Muscle layer of colon (tissue), 2 donors: ENCODE measurements at regions not wholly inside any gene's neighbourhood (a gene's known extent, or its start where the extent isn't known, plus 50 kb on each side); places are given as distances from the start of the nearest gene placed in this dataset.
"Not testable (repeated sequence)": the region's sequence is repeated elsewhere in the genome, so short reads cannot be mapped to it uniquely, and the experiment has no call there.

ENCODE experiments used
- H3K27ac ChIP-seq: one replicate; pipeline ENCODE4 v1.7.0; 2013; ENCODE audit warnings: low read depth, mild to moderate bottlenecking, low read length, moderate library complexity
- H3K27me3 ChIP-seq, 2 donors: one replicate each; pipeline ENCODE4 v1.7.0; 2013; ENCODE audit warnings: low read length in 2 of 2, mild to moderate bottlenecking in 2 of 2; ENCODE audit not compliant: insufficient read depth in 2 of 2, control insufficient read depth in 1 of 2
- H3K36me3 ChIP-seq: one replicate; pipeline ENCODE4 v1.7.0; 2013; ENCODE audit warnings: mild to moderate bottlenecking, low read length; ENCODE audit not compliant: insufficient read depth
- H3K4me1 ChIP-seq: one replicate; pipeline ENCODE4 v1.7.0; 2013; ENCODE audit warnings: mild to moderate bottlenecking, low read length; ENCODE audit not compliant: insufficient read depth
- H3K4me3 ChIP-seq, 2 donors: one replicate each; pipeline ENCODE4 v1.7.0; 2013; ENCODE audit warnings: low read length in 2 of 2, low read depth in 1 of 2, mild to moderate bottlenecking in 1 of 2, moderate library complexity in 1 of 2
- H3K9ac ChIP-seq: one replicate; pipeline ENCODE4 v1.7.0; 2013; ENCODE audit warnings: low read length
- H3K9me3 ChIP-seq: one replicate; pipeline ENCODE4 v1.7.0; 2013; ENCODE audit warnings: mild to moderate bottlenecking, low read length
- donor health status: abdominal sarcoma.
- donor health status: Adenocarcinoma of cecum.

DNA sequence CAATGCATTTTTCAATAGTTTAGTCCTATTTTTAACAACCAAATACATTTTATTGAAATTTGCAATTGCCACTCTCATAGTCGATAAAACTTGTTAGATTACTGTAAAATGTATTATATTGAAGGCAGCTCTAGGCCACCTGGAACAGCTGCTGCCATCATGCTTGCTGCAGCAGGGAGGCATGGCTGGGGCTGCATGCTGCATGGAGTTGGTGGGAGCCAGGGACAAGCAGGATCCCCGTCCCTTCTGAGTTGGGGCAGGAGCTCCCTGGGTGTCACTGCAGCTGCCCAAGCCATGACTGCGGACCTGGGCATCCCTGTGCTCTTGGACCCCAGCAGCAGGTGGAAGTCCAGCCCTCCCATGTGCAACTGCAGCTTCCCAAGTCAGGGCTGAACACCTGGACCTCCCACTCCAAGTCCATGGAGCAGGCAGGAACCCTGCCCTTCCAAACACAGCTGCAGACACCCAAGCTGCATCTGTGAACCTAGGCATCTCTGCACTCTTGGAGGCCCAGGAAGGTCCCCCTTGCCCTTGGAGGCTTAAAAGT is 742.0 kb downstream of the ZBBX start:
- no peaks in the 10 kb centered on the region for H3K9me3 ChIP-seq
- H3K4me3 ChIP-seq, result no peak overlapping the region
- no peak overlapping the region for H3K9ac ChIP-seq
- H3K4me1 ChIP-seq, result no peaks in the 10 kb centered on the region
- no peak overlapping the region for H3K27ac ChIP-seq
- H3K27me3 ChIP-seq, result no peaks in the 10 kb centered on the region
- no peaks in the 10 kb centered on the region for H3K36me3 ChIP-seq

DNA sequence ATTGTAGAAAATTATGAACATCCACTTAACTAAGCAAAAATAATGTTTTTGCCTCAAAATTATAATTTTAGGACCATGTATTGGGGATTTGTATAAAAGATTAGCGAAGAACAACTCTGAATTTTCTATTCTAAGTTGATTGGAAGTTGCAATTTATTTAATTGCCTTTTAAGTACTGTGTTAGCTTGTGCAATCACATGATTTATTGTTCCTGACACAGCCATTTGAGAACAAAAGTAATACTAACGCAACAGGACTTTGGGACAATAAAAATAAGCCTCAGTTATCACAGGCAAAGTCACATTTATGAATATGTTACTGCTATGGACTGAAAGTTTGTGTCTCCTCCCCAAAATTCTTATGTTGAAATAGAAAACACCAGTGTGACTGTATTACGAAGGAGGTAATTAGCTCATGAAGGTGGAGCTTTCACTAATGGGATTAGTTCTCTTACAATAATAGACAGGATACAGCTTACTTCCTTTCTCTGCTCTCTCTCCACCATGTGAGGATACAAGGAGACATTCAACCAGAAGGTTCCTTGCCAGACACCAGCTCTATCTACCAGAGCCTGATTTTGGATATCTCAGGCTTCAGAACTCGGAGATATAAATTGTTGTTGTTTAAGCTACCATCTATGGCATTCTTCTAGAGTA is 745.9 kb downstream of the ZBBX start:
- Histone ChIP-seq H3K36me3 (no peaks in the 10 kb centered on the region), H3K9ac (no peak overlapping the region), H3K9me3 (no peaks in the 10 kb centered on the region), H3K4me3 (no peak overlapping the region), H3K4me1 (no peaks in the 10 kb centered on the region), H3K27me3 (no peaks in the 10 kb centered on the region), H3K27ac (no peak overlapping the region)

DNA sequence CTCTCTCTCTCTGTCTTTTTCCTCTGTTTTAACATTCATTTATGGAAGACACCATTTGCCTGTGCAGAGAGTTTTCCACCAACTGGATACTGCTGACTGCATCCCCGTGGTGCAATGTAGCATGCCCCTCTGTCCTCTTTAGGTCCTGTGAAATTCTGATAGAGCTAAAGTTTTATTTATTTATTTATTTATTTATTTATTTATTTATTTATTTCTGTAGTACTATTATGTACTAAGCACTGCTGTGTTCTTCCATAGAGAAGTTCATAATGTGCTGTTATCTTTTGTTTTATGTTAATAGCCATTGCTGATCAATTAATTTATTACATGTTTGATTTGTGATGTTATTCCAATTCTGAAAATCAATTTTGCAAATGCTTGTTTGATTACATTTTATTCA is 749.9 kb downstream of the ZBBX start:
- Histone ChIP-seq H3K27ac (no peak overlapping the region), H3K36me3 (no peaks in the 10 kb centered on the region), H3K9ac (no peak overlapping the region), H3K9me3 (no peaks in the 10 kb centered on the region), H3K4me1 (no peaks in the 10 kb centered on the region), H3K27me3 (no peaks in the 10 kb centered on the region), H3K4me3 (no peak overlapping the region)

DNA sequence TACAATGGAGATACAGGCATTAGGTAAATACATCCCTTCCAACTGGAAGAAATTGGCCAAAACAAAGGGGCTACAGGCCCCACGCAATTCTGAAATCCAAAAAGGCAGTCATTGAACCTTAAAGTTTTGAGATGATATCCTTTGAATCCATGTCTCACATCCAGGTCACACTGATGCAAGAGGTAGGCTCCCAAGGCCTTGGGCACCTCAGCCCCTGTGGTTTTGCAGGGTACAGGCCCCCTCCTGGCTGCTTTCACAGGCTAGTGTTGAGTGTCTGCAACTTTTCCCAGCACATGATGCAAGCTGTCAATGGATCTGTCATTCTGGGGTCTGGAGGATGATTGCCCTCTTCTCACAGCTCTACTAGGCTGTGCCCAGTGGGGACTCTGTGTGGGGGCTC is 766.7 kb downstream of the ZBBX start:
- Histone ChIP-seq H3K9ac (no peak overlapping the region), H3K9me3 (no peaks in the 10 kb centered on the region), H3K4me1 (no peaks in the 10 kb centered on the region), H3K27me3 (no peaks in the 10 kb centered on the region), H3K27ac (no peak overlapping the region), H3K36me3 (no peaks in the 10 kb centered on the region), H3K4me3 (no peak overlapping the region)

DNA sequence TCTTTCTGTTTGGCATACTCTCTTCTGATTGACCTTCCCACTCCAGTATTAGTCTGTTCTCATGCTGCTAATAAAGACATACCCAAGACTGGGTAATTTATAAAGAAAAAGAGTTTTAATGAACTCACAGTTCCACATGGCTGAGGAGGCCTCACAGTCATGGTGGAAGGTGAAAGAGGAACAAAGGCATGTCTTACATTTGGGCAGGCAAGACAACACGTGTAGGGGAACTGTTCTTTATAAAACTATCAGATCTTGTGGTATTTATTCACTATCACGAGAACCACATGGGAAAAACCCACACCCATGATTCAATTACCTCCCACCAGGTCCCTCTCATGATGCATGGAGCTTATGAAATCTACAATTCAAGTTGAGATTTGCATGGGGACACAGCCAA is 767.3 kb downstream of the ZBBX start:
- not testable (repeated sequence) for H3K9ac ChIP-seq, H3K27ac ChIP-seq, H3K9me3 ChIP-seq, H3K36me3 ChIP-seq, H3K4me3 ChIP-seq, H3K4me1 ChIP-seq, H3K27me3 ChIP-seq

DNA sequence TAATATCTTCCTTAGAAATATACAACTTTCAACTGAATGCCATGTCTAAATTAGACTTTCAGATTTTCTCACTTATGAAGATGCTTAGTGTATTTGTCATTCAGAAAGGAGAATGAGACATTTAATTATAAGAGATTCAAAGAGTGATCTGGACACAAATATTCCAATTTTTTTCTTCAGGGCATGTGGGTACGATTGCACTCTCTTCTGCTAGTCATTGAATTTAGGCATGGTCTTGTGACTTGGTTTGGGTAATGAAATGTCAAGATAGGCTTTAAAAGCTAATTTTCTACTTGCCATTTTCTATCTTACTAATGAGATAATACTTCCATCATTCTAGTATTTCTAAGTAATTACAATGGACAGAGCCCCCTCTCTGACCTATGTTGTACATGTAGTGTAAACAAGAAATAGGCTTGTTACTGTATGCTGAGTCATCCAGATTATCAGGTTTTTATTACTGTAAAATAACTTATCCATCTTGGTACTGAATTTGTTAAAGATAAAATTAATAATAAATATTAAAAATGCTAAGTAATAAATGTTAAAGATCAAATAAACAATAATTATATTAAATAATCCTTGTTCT is 770.8 kb upstream of the BCHE start:
- Histone ChIP-seq H3K4me3 (no peak overlapping the region), H3K9ac (no peak overlapping the region), H3K27me3 (no peaks in the 10 kb centered on the region), H3K36me3 (no peaks in the 10 kb centered on the region), H3K4me1 (no peaks in the 10 kb centered on the region), H3K9me3 (no peaks in the 10 kb centered on the region), H3K27ac (no peak overlapping the region)

DNA sequence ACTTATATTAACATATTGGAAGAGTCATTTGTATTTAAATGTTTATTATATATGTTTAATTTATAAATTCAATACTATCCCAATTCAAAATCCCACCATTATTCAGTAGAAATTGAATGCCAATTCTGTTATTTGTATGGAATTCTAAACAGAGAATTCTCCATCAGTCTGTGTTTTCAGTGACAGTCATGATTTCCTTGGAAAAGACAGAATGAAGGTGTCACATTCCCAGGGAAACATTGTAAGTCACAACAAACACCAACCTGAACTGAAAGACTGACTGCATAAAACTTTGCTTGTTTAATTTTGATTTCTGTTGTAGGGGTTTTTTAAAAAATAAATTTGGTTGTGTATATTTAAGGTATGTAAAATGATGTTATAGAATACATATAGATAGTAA is 769.8 kb upstream of the BCHE start:
- Histone ChIP-seq H3K27ac (no peak overlapping the region), H3K9ac (no peak overlapping the region), H3K36me3 (no peaks in the 10 kb centered on the region), H3K27me3 (no peaks in the 10 kb centered on the region), H3K4me3 (no peak overlapping the region), H3K9me3 (no peaks in the 10 kb centered on the region), H3K4me1 (no peaks in the 10 kb centered on the region)

DNA sequence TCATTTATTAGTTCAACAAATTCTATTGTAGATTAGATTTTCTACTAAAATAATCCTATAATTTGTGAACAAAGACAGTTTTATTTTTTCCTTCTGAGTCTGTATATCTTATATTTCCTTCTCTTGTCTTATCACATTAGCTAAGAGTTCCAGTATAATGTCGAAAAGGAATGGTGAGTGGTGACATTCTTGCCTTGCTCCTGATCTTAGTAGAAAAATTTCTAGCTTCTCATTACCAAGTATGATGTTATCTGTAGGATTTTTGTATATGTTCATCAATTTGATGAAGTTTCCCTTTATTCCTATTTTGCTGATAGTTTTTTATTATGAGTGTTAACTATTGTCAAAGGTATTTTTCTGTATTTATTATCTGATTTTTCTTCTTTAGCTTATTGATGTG is 756.6 kb upstream of the BCHE start:
- Histone ChIP-seq H3K27ac (no peak overlapping the region), H3K9me3 (no peaks in the 10 kb centered on the region), H3K27me3 (no peaks in the 10 kb centered on the region), H3K9ac (no peak overlapping the region), H3K36me3 (no peaks in the 10 kb centered on the region), H3K4me1 (no peaks in the 10 kb centered on the region), H3K4me3 (no peak overlapping the region)

DNA sequence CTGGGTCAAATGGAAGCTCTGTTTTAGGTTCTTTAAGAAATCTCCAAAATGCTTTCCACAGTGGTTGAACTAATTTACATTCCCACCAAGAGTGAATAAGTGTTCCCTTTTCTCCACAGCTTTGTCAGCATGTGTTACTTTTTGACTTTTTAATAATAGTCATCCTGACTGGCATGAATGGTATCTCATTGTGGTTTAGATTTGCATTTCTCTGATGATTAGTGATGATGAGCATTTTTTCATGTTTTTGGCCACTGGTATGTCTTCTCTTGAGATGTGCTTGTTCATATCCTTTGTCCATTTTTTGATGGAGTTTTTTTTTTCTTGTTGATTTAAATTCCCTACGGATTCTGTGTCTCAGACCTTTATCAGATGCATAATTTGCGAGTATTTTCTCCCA is 745.0 kb upstream of the BCHE start:
- Histone ChIP-seq H3K4me1 (no peaks in the 10 kb centered on the region), H3K36me3 (no peaks in the 10 kb centered on the region), H3K9me3 (no peaks in the 10 kb centered on the region), H3K27ac (no peak overlapping the region), H3K9ac (no peak overlapping the region), H3K4me3 (no peak overlapping the region), H3K27me3 (no peaks in the 10 kb centered on the region)

DNA sequence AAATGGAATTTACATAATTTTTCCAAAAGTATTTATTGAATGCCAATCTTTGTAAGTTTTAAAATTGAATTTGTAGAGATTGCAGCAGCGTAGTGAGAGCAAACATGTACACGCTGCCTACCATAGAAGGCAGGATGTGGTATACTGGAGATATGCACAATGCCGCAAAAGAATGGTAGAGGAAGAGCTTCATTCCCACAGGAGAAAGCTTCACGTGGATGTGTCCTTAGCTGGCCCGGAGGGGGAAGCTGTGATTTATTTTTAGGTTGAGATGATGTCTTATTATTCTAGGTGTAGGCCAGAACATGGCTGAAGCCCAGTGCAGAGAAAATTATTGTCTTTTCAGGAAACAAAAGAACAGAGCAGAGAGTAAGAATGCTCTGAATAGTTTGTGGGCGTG is 743.3 kb upstream of the BCHE start:
- H3K4me3 ChIP-seq, result no peak overlapping the region
- no peak overlapping the region for H3K9ac ChIP-seq
- no peaks in the 10 kb centered on the region for H3K9me3 ChIP-seq
- H3K27ac ChIP-seq, result no peak overlapping the region
- H3K27me3 ChIP-seq, result no peaks in the 10 kb centered on the region
- no peaks in the 10 kb centered on the region for H3K36me3 ChIP-seq
- H3K4me1 ChIP-seq, result no peaks in the 10 kb centered on the region

DNA sequence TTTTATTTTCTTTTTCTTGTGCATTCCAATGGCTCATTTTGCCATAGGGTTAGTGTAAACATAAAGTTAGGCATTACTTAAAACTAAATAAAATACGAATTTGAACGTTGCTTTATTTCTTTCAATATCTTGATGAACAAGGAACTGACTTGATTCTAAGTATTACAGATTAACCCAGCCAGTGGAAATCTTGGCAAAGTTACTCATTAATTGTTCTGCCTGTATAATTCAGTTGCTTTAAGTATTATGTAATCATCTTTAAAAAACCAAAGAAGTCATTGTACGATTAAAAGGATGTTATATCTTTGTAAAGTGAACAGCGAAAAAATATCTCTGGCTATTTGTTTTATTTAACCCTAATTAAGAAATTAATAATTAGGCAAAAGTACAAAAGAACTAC is 737.9 kb upstream of the BCHE start:
- Histone ChIP-seq H3K4me3 (no peak overlapping the region), H3K4me1 (no peaks in the 10 kb centered on the region), H3K27me3 (no peaks in the 10 kb centered on the region), H3K27ac (no peak overlapping the region), H3K36me3 (no peaks in the 10 kb centered on the region), H3K9me3 (no peaks in the 10 kb centered on the region), H3K9ac (no peak overlapping the region)

DNA sequence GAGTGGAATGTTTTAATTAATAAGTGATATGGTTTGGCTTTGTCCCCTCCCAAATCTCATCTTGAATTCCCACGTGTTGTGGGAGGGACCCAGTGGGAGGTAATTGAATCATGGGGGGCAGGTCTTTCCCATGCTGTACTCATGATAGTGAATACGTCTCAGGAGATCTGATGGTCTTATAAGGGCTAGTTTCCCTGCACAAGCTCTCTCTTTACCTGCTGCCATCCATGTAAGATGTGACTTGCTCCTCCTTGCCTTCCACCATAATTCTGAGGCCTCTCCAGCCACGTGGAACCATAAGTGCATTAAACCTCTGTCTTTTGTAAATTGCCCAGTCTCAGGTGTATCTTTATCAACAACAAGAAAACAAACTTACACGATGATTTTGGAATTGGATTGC is 734.5 kb upstream of the BCHE start:
- H3K4me1 ChIP-seq, H3K27me3 ChIP-seq, H3K4me3 ChIP-seq, H3K36me3 ChIP-seq, H3K27ac ChIP-seq, H3K9ac ChIP-seq, H3K9me3 ChIP-seq: not testable (repeated sequence)
